ENCODE measurements at regions not wholly inside any gene's neighbourhood (a gene's known extent, or its start where the extent isn't known, plus 50 kb on each side); places are given as distances from the start of the nearest gene placed in this dataset.

DNA sequence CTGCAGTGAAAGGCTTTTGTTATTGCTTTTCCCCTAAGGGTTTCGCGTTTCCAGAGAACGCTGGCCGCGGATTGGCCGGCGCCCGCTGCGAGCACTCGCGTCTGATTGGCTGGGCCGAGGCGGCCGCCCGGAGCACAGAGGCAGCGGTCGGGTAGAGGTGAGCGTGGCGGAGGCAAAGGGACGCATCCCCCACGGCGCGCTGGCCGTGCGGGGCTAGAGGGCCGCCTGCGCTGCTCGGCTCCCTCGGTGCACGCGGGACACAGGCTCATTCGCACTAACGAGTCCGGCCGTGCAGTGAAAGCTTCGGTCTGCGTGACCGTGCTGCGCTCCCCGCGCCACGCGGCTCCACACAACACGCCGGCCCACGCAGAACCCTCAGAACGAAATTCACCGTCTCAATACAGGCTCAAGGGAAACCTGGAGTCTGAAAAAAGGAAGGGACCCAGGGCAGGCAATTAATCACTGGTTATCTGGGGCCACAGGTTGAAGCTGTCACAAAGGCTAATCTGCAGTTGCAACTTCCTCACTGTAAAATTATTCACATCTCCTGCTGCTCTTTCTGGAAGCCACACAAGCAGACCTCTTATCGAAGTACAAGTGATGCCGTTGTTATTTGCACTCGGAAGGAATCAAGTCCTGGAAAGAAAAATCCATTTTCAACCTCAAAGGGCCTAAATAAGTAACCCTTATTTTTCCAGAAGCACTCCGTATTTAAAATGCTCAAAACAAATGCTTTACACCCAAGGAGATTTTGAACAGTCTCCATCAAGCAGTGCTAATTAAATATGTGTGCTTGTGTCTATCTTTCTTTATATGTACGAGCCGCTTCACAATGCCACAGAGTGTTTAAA is 94.6 kb downstream of the ZNF608 start (continued):
- TF ChIP-seq, protein P1, sequence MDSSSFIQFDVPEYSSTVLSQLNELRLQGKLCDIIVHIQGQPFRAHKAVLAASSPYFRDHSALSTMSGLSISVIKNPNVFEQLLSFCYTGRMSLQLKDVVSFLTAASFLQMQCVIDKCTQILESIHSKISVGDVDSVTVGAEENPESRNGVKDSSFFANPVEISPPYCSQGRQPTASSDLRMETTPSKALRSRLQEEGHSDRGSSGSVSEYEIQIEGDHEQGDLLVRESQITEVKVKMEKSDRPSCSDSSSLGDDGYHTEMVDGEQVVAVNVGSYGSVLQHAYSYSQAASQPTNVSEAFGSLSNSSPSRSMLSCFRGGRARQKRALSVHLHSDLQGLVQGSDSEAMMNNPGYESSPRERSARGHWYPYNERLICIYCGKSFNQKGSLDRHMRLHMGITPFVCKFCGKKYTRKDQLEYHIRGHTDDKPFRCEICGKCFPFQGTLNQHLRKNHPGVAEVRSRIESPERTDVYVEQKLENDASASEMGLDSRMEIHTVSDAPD (CRISPR knock-in tag; IDR thresholded peaks at IDR 0.05), result no peak
- TF ChIP-seq SIN3A (IDR thresholded peaks at IDR 0.05; ENCODE audit: borderline replicate concordance in 2 of 2, control insufficient read depth in 1 of 2, low read depth in 2 of 2, low read length in 2 of 2) (no peak), MCM7 (IDR thresholded peaks at IDR 0.05) (no peak), ZNF717 (CRISPR knock-in tag; IDR thresholded peaks at IDR 0.05) (no peak), DPF2 (IDR thresholded peaks at IDR 0.05) (peak; percentile 99), ETV5 (CRISPR knock-in tag; IDR thresholded peaks at IDR 0.05; ENCODE audit: low read depth) (peak; percentile 92), ZNF77 (CRISPR knock-in tag; IDR thresholded peaks at IDR 0.05) (no peak), SOX6 (IDR thresholded peaks at IDR 0.05) (peak; percentile 97), DIDO1 (tag; IDR thresholded peaks at IDR 0.05; ENCODE audit: low read depth) (no peak), PHF8 (IDR thresholded peaks at IDR 0.05; ENCODE audit: borderline replicate concordance, low read length) (peak; percentile 71; the same call in 1 of the 2 replicates), CCAR2 (IDR thresholded peaks at IDR 0.05; ENCODE audit: low read depth, low read length) (no peak)
- TF ChIP-seq, protein P2, sequence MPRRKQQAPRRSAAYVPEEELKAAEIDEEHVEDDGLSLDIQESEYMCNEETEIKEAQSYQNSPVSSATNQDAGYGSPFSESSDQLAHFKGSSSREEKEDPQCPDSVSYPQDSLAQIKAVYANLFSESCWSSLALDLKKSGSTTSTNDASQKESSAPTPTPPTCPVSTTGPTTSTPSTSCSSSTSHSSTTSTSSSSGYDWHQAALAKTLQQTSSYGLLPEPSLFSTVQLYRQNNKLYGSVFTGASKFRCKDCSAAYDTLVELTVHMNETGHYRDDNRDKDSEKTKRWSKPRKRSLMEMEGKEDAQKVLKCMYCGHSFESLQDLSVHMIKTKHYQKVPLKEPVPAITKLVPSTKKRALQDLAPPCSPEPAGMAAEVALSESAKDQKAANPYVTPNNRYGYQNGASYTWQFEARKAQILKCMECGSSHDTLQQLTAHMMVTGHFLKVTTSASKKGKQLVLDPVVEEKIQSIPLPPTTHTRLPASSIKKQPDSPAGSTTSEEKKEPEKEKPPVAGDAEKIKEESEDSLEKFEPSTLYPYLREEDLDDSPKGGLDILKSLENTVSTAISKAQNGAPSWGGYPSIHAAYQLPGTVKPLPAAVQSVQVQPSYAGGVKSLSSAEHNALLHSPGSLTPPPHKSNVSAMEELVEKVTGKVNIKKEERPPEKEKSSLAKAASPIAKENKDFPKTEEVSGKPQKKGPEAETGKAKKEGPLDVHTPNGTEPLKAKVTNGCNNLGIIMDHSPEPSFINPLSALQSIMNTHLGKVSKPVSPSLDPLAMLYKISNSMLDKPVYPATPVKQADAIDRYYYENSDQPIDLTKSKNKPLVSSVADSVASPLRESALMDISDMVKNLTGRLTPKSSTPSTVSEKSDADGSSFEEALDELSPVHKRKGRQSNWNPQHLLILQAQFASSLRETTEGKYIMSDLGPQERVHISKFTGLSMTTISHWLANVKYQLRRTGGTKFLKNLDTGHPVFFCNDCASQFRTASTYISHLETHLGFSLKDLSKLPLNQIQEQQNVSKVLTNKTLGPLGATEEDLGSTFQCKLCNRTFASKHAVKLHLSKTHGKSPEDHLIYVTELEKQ (CRISPR knock-in tag; IDR thresholded peaks at IDR 0.05), result no peak
- TF ChIP-seq, protein P3, sequence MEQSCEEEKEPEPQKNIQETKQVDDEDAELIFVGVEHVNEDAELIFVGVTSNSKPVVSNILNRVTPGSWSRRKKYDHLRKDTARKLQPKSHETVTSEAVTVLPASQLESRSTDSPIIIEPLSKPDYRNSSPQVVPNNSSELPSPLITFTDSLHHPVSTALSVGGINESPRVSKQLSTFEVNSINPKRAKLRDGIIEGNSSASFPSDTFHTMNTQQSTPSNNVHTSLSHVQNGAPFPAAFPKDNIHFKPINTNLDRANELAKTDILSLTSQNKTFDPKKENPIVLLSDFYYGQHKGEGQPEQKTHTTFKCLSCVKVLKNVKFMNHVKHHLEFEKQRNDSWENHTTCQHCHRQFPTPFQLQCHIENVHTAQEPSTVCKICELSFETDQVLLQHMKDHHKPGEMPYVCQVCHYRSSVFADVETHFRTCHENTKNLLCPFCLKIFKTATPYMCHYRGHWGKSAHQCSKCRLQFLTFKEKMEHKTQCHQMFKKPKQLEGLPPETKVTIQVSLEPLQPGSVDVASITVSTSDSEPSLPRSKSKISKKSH (CRISPR knock-in tag; IDR thresholded peaks at IDR 0.05), result no peak
- TF ChIP-seq, protein P4, sequence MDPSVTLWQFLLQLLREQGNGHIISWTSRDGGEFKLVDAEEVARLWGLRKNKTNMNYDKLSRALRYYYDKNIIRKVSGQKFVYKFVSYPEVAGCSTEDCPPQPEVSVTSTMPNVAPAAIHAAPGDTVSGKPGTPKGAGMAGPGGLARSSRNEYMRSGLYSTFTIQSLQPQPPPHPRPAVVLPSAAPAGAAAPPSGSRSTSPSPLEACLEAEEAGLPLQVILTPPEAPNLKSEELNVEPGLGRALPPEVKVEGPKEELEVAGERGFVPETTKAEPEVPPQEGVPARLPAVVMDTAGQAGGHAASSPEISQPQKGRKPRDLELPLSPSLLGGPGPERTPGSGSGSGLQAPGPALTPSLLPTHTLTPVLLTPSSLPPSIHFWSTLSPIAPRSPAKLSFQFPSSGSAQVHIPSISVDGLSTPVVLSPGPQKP (CRISPR knock-in tag; IDR thresholded peaks at IDR 0.05), result no peak
- TF ChIP-seq, protein P5, sequence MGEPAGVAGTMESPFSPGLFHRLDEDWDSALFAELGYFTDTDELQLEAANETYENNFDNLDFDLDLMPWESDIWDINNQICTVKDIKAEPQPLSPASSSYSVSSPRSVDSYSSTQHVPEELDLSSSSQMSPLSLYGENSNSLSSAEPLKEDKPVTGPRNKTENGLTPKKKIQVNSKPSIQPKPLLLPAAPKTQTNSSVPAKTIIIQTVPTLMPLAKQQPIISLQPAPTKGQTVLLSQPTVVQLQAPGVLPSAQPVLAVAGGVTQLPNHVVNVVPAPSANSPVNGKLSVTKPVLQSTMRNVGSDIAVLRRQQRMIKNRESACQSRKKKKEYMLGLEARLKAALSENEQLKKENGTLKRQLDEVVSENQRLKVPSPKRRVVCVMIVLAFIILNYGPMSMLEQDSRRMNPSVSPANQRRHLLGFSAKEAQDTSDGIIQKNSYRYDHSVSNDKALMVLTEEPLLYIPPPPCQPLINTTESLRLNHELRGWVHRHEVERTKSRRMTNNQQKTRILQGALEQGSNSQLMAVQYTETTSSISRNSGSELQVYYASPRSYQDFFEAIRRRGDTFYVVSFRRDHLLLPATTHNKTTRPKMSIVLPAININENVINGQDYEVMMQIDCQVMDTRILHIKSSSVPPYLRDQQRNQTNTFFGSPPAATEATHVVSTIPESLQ (CRISPR knock-in tag; IDR thresholded peaks at IDR 0.05), result peak; percentile 83; the same call in 1 of the 2 replicates
- TF ChIP-seq, protein P6, sequence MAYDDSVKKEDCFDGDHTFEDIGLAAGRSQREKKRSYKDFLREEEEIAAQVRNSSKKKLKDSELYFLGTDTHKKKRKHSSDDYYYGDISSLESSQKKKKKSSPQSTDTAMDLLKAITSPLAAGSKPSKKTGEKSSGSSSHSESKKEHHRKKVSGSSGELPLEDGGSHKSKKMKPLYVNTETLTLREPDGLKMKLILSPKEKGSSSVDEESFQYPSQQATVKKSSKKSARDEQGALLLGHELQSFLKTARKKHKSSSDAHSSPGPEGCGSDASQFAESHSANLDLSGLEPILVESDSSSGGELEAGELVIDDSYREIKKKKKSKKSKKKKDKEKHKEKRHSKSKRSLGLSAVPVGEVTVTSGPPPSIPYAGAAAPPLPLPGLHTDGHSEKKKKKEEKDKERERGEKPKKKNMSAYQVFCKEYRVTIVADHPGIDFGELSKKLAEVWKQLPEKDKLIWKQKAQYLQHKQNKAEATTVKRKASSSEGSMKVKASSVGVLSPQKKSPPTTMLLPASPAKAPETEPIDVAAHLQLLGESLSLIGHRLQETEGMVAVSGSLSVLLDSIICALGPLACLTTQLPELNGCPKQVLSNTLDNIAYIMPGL (CRISPR knock-in tag; IDR thresholded peaks at IDR 0.05), result no peak

Measured in K562 (cell line).